Globus pallidus (tissue), 1 donor: ENCODE measurements at regions not wholly inside any gene's neighbourhood (a gene's known extent, or its start where the extent isn't known, plus 50 kb on each side); places are given as distances from the start of the nearest gene placed in this dataset.
"Not testable (repeated sequence)": the region's sequence is repeated elsewhere in the genome, so short reads cannot be mapped to it uniquely, and the experiment has no call there.

Experiments
- DNase-seq: peaks from one replicate; pipeline ENCODE4 v3.0.0-alpha.2; 2015; ENCODE audit warnings: low spot score

- DNase-seq = no peak
These were observed 661.6 kb upstream of the KLHL1 start for GRCh38 chr13:70769817-70770216.

- no peak for DNase-seq
These were observed 650.7 kb upstream of the KLHL1 start for GRCh38 chr13:70758932-70759331.

- DNase-seq = no peak
These were observed 647.8 kb upstream of the KLHL1 start for GRCh38 chr13:70756088-70756487.

GRCh38 chr13:70755456-70755855, 647.2 kb upstream of the KLHL1 start:
- DNase-seq = no peak

- no peak for DNase-seq
These were observed 639.0 kb upstream of the KLHL1 start for GRCh38 chr13:70747262-70747661.

GRCh38 chr13:70746469-70746868, 638.2 kb upstream of the KLHL1 start:
- DNase-seq = not testable (repeated sequence)

- DNase-seq = no peak
These were observed 628.5 kb upstream of the KLHL1 start for GRCh38 chr13:70736622-70737317.

- no peak for DNase-seq
These were observed 624.4 kb upstream of the KLHL1 start for GRCh38 chr13:70732611-70733010.

- no peak for DNase-seq
These were observed 621.1 kb upstream of the KLHL1 start for GRCh38 chr13:70729369-70729768.

GRCh38 chr13:70723732-70724131, 615.5 kb upstream of the KLHL1 start:
- DNase-seq = no peak

- no peak for DNase-seq
These were observed 612.1 kb upstream of the KLHL1 start for GRCh38 chr13:70720386-70720785.

- no peak for DNase-seq
These were observed 606.7 kb upstream of the KLHL1 start for GRCh38 chr13:70714993-70715392.

- no peak for DNase-seq
These were observed 600.5 kb upstream of the KLHL1 start for GRCh38 chr13:70708775-70709174.

- no peak for DNase-seq
These were observed 595.5 kb upstream of the KLHL1 start for GRCh38 chr13:70703755-70704154.

- DNase-seq = no peak
These were observed 586.9 kb upstream of the KLHL1 start for GRCh38 chr13:70694996-70695715.

- DNase-seq = no peak
These were observed 560.7 kb upstream of the KLHL1 start for GRCh38 chr13:70668983-70669382.

- no peak for DNase-seq
These were observed 560.0 kb upstream of the KLHL1 start for GRCh38 chr13:70668293-70668692.

- DNase-seq = no peak
These were observed 558.8 kb upstream of the KLHL1 start for GRCh38 chr13:70666883-70667556.

GRCh38 chr13:70662231-70662940, 554.1 kb upstream of the KLHL1 start:
- DNase-seq = no peak

GRCh38 chr13:70644052-70644451, 535.8 kb upstream of the KLHL1 start:
- no peak for DNase-seq

GRCh38 chr13:70634893-70635292, 526.6 kb upstream of the KLHL1 start:
- no peak for DNase-seq

GRCh38 chr13:70630247-70630646, 522.0 kb upstream of the KLHL1 start:
- DNase-seq = no peak

GRCh38 chr13:70623239-70623638, 515.0 kb upstream of the KLHL1 start:
- no peak for DNase-seq
